IMR-90 (cell line): ENCODE measurements at regions not wholly inside any gene's neighbourhood (a gene's known extent, or its start where the extent isn't known, plus 50 kb on each side); places are given as distances from the start of the nearest gene placed in this dataset.

Source experiments
- ATAC-seq: fragments of 200-7000 bp; cut with Tn5 transposase; 2 replicates; pipeline ENCODE4 v1.9.1; 2020; ENCODE audit warnings: low read depth, mild to moderate bottlenecking, moderate library complexity
- BruUV-seq: library from RNA; stranded (reverse); fragments of 400-500 nt; replicated peaks from 2 replicates; lab custom pipeline; 2021; lab: Mats Ljungman, UMichigan
- CTCF ChIA-PET: fragments of 300-600 bp; formaldehyde crosslinking; extraction: SDS; loops from one replicate; lab custom pipeline; 2021; ENCODE audit warnings: antibody characterized with exemption; lab: Yijun Ruan, JAX
- POLR2A ChIA-PET: fragments of 300-600 bp; sonication (Branson Sonifier 250); formaldehyde crosslinking; loops from one replicate; lab custom pipeline; 2022; ENCODE audit warnings: antibody characterized with exemption; ENCODE audit not compliant: unreplicated experiment; lab: Charles Lee
- DNase-seq: peaks from one replicate; pipeline ENCODE4 v3.0.0; 2013
- H2AFZ ChIP-seq: replicated peaks from 2 replicates; pipeline ENCODE3; 2013; ENCODE audit warnings: low read length, mild to moderate bottlenecking; ENCODE audit not compliant: poor library complexity
- H2AK5ac ChIP-seq: 2 replicates; pipeline ENCODE4 v1.6.1; 2013; ENCODE audit warnings: low read depth, low read length, inconsistent platforms
- H2AK9ac ChIP-seq: replicated peaks from 2 replicates; pipeline ENCODE3; 2013; ENCODE audit warnings: mild to moderate bottlenecking, low read depth, low read length, moderate library complexity; ENCODE audit not compliant: poor library complexity
- H2BK120ac ChIP-seq: 2 replicates; pipeline ENCODE4 v1.6.1; 2013; ENCODE audit warnings: low read depth, low read length, inconsistent platforms
- H2BK15ac ChIP-seq: 3 replicates; pipeline ENCODE4 v1.6.1; 2013; ENCODE audit warnings: low read depth, low read length, inconsistent platforms
- H2BK20ac ChIP-seq: 2 replicates; pipeline ENCODE4 v1.6.1; 2013; ENCODE audit warnings: low read depth, mild to moderate bottlenecking, inconsistent platforms, low read length, moderate library complexity
- H2BK5ac ChIP-seq: 2 replicates; pipeline ENCODE4 v1.6.1; 2013; ENCODE audit warnings: mild to moderate bottlenecking, low read depth, low read length, inconsistent platforms; ENCODE audit not compliant: poor library complexity, severe bottlenecking
- H3K14ac ChIP-seq: replicated peaks from 2 replicates; pipeline ENCODE4 v1.6.1; 2013; ENCODE audit warnings: low read depth, low read length, inconsistent platforms
- H3K18ac ChIP-seq: 2 replicates; pipeline ENCODE4 v1.6.1; 2013; ENCODE audit warnings: low read depth, low read length, control low read depth
- H3K23ac ChIP-seq: 2 replicates; pipeline ENCODE4 v1.6.1; 2013; ENCODE audit warnings: low read depth, low read length, inconsistent platforms
- H3K27ac ChIP-seq: 2 replicates; pipeline ENCODE4 v1.5.1; 2013; ENCODE audit warnings: mild to moderate bottlenecking, control low read depth, low read length; ENCODE audit not compliant: insufficient read depth
- H3K27me3 ChIP-seq: 2 replicates; pipeline ENCODE4 v1.6.1; 2013; ENCODE audit warnings: low read length; ENCODE audit not compliant: control insufficient read depth, insufficient read depth
- H3K36me3 ChIP-seq: 2 replicates; pipeline ENCODE4 v1.6.1; 2013; ENCODE audit warnings: low read length, mixed read lengths; ENCODE audit not compliant: control insufficient read depth, insufficient read depth
- H3K4ac ChIP-seq: 2 replicates; pipeline ENCODE4 v1.6.1; 2013; ENCODE audit warnings: low read depth, low read length, inconsistent platforms
- H3K4me1 ChIP-seq: 2 replicates; pipeline ENCODE4 v1.6.1; 2013; ENCODE audit warnings: low read length, mixed read lengths; ENCODE audit not compliant: control insufficient read depth, insufficient read depth
- H3K4me2 ChIP-seq: 2 replicates; pipeline ENCODE4 v1.6.1; 2013; ENCODE audit warnings: low read depth, mild to moderate bottlenecking, control low read depth, low read length, moderate library complexity
- H3K4me3 ChIP-seq: 2 replicates; pipeline ENCODE4 v1.5.1; 2013; ENCODE audit warnings: low read depth, mild to moderate bottlenecking, control low read depth, low read length, moderate library complexity; ENCODE audit not compliant: insufficient read depth
- H3K56ac ChIP-seq: 2 replicates; pipeline ENCODE4 v1.6.1; 2013; ENCODE audit warnings: low read length, inconsistent platforms; ENCODE audit not compliant: insufficient read depth; ENCODE audit errors: extremely low read depth
- H3K79me1 ChIP-seq, 2 experiments: 2 replicates each; pipeline ENCODE4 v1.6.1; 2013; ENCODE audit warnings: low read length in 2 of 2, inconsistent platforms in 1 of 2, low read depth in 1 of 2
- H3K9ac ChIP-seq: 2 replicates; pipeline ENCODE4 v1.6.1; 2013; ENCODE audit warnings: low read depth, low read length, control low read depth
- H3K9me1 ChIP-seq: 2 replicates; pipeline ENCODE4 v1.6.1; 2013; ENCODE audit warnings: low read length, inconsistent platforms; ENCODE audit not compliant: insufficient read depth
- H3K9me3 ChIP-seq: 2 replicates; pipeline ENCODE4 v1.6.1; 2013; ENCODE audit warnings: low read length; ENCODE audit not compliant: control insufficient read depth, insufficient read depth
- H4K20me1 ChIP-seq: 2 replicates; pipeline ENCODE4 v1.6.1; 2013; ENCODE audit warnings: low read length, inconsistent platforms; ENCODE audit not compliant: insufficient read depth
- H4K5ac ChIP-seq: 2 replicates; pipeline ENCODE4 v1.6.1; 2013; ENCODE audit warnings: mild to moderate bottlenecking, low read depth, low read length, control low read depth
- H4K8ac ChIP-seq, 2 experiments: 2 replicates each; pipeline ENCODE4 v1.6.1; 2013; ENCODE audit warnings: low read depth in 2 of 2, low read length in 2 of 2, control low read depth in 1 of 2, inconsistent platforms in 1 of 2
- H4K91ac ChIP-seq: 2 replicates; pipeline ENCODE4 v1.6.1; 2013; ENCODE audit warnings: low read depth, low read length, inconsistent platforms; ENCODE audit not compliant: insufficient read depth
- BHLHE40 ChIP-seq: fragments of 150-350 bp; IDR thresholded peaks from 2 replicates; pipeline ENCODE4 v1.6.1; 2016; ENCODE audit warnings: mild to moderate bottlenecking, low read depth, low read length
- CEBPB ChIP-seq: IDR thresholded peaks from 2 replicates; pipeline ENCODE4 v1.6.1; 2012; ENCODE audit warnings: low read depth, low read length, improper control_type of control experiment
- CHD1 ChIP-seq: IDR thresholded peaks from 2 replicates; pipeline ENCODE4 v1.6.1; 2012; ENCODE audit warnings: low read depth, low read length, improper control_type of control experiment
- FOS ChIP-seq: fragments of 150-350 bp; IDR thresholded peaks from 2 replicates; pipeline ENCODE4 v1.6.1; 2016; ENCODE audit warnings: low read depth, low read length
- MAFK ChIP-seq: IDR thresholded peaks from 2 replicates; pipeline ENCODE4 v1.6.1; 2012; ENCODE audit warnings: low read depth, low read length, improper control_type of control experiment
- MAZ ChIP-seq: IDR thresholded peaks from 2 replicates; pipeline ENCODE4 v1.6.1; 2012; ENCODE audit warnings: low read depth, mild to moderate bottlenecking, low read length, improper control_type of control experiment, moderate library complexity, borderline replicate concordance
- MXI1 ChIP-seq: IDR thresholded peaks from 2 replicates; pipeline ENCODE4 v1.6.1; 2012; ENCODE audit warnings: low read depth, mild to moderate bottlenecking, low read length, moderate library complexity, borderline replicate concordance
- NFE2L2 ChIP-seq: fragments of 150-350 bp; IDR thresholded peaks from 2 replicates; pipeline ENCODE4 v1.6.1; 2016; ENCODE audit warnings: low read depth, mild to moderate bottlenecking, low read length
- POLR2A ChIP-seq: IDR thresholded peaks from 2 replicates; pipeline ENCODE4 v1.6.1; 2012; ENCODE audit warnings: mild to moderate bottlenecking, low read depth, low read length
- RAD21 ChIP-seq: IDR thresholded peaks from 2 replicates; pipeline ENCODE4 v1.6.1; 2012; ENCODE audit warnings: low read length, improper control_type of control experiment
- RCOR1 ChIP-seq: IDR thresholded peaks from 2 replicates; pipeline ENCODE4 v1.6.1; 2012; ENCODE audit warnings: mild to moderate bottlenecking, low read length, improper control_type of control experiment; ENCODE audit not compliant: insufficient replicate concordance
- RFX5 ChIP-seq: IDR thresholded peaks from 2 replicates; pipeline ENCODE4 v1.8.0; 2012; ENCODE audit warnings: low read depth, mild to moderate bottlenecking, low read length, moderate library complexity
- SMC3 ChIP-seq: fragments of 150-350 bp; IDR thresholded peaks from 2 replicates; pipeline ENCODE4 v1.6.1; 2016; ENCODE audit warnings: low read depth, mild to moderate bottlenecking, antibody characterized with exemption, low read length, moderate library complexity
- WGBS, 2 experiments: methylation state at CpG; one replicate each; pipeline versions ENCODE4 v1.1.5 to v1.1.7; 2013; ENCODE audit warnings: missing lambda C conversion rate in 2 of 2; ENCODE audit not compliant: insufficient read length in 1 of 2; ENCODE audit errors: extremely low coverage in 2 of 2; 5-methylcytosine and 5-hydroxymethylcytosine counted together
- dilution Hi-C: fragments of 300-500 bp; cut with HindIII; formaldehyde crosslinking; loops from one replicate; pipeline ENCODE4 v1.14.3; 2018; ENCODE audit warnings: low sequenced_read_pairs; ENCODE audit not compliant: unreplicated experiment
- in situ Hi-C: fragments of 300-500 bp; cut with MboI; formaldehyde crosslinking; loops from 3 replicates; pipeline ENCODE4 v1.14.3; 2019; ENCODE audit warnings: low sequenced_read_pairs, inconsistent platforms, mixed read lengths
- intact Hi-C: fragments of 100-400 bp; cut with micrococcal nuclease; formaldehyde crosslinking; loops from 2 replicates; pipeline ENCODE4 v1.10.0; 2022
- TF ChIP-seq, protein P1 (sequence below): fragments of 150-350 bp; IDR thresholded peaks from 2 replicates; pipeline ENCODE4 v1.6.1; 2016; ENCODE audit warnings: low read depth, mild to moderate bottlenecking, low read length, moderate library complexity, borderline replicate concordance
- TF ChIP-seq, protein P2 (sequence below): fragments of 150-350 bp; IDR thresholded peaks from 2 replicates; pipeline ENCODE4 v1.6.1; 2017; ENCODE audit warnings: mild to moderate bottlenecking, antibody characterized with exemption, low read length, low read depth
- TF ChIP-seq, protein P3 (sequence below): conservative IDR thresholded peaks from 2 replicates; pipeline ENCODE4 v1.5.1; 2012; ENCODE audit warnings: mild to moderate bottlenecking, low read depth, low read length, improper control_type of control experiment

DNA sequence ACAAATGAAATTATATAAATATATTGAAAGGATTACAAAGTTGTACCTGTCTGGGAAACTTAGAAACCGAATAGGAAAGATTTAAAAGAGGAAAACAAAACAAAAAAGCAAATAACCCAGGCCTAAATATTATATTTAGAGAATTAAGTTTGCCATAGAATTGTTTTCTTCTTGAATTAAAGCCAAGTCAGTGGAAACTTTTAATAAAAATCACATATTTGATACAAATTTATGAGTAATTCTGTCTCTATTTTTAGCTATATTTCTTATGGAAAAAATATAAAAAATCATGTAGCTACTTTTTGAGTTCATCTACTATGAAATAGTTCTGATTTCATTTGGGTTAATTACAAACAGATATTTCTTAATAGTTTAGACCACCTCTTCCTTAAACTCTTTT is 470.2 kb upstream of the HSF2 start:
- ChIA-PET POLR2A (no interaction called here), CTCF (no interaction called here)
- no peak overlapping the region for H3K4me2 ChIP-seq
- no peaks in the 10 kb centered on the region for H3K9me1 ChIP-seq
- in situ Hi-C loops: no loop called here
- H2BK15ac ChIP-seq: no peak overlapping the region
- no peak overlapping the region for H3K23ac ChIP-seq
- H3K56ac ChIP-seq: no peak overlapping the region
- TF ChIP-seq RFX5: no peak
- TF ChIP-seq CEBPB: no peak
- TF ChIP-seq RCOR1: no peak
- no peak for TF ChIP-seq MXI1
- no peak for TF ChIP-seq NFE2L2
- TF ChIP-seq CHD1: no peak
- TF ChIP-seq, protein P1, sequence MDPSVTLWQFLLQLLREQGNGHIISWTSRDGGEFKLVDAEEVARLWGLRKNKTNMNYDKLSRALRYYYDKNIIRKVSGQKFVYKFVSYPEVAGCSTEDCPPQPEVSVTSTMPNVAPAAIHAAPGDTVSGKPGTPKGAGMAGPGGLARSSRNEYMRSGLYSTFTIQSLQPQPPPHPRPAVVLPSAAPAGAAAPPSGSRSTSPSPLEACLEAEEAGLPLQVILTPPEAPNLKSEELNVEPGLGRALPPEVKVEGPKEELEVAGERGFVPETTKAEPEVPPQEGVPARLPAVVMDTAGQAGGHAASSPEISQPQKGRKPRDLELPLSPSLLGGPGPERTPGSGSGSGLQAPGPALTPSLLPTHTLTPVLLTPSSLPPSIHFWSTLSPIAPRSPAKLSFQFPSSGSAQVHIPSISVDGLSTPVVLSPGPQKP: no peak
- TF ChIP-seq BHLHE40: no peak
- no peak for TF ChIP-seq SMC3
- TF ChIP-seq, protein P2, sequence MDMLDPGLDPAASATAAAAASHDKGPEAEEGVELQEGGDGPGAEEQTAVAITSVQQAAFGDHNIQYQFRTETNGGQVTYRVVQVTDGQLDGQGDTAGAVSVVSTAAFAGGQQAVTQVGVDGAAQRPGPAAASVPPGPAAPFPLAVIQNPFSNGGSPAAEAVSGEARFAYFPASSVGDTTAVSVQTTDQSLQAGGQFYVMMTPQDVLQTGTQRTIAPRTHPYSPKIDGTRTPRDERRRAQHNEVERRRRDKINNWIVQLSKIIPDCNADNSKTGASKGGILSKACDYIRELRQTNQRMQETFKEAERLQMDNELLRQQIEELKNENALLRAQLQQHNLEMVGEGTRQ: no peak
- TF ChIP-seq RAD21: no peak
- TF ChIP-seq MAFK: no peak
- TF ChIP-seq FOS: no peak
- no peak for TF ChIP-seq MAZ
- TF ChIP-seq POLR2A: no peak
- TF ChIP-seq, protein P3, sequence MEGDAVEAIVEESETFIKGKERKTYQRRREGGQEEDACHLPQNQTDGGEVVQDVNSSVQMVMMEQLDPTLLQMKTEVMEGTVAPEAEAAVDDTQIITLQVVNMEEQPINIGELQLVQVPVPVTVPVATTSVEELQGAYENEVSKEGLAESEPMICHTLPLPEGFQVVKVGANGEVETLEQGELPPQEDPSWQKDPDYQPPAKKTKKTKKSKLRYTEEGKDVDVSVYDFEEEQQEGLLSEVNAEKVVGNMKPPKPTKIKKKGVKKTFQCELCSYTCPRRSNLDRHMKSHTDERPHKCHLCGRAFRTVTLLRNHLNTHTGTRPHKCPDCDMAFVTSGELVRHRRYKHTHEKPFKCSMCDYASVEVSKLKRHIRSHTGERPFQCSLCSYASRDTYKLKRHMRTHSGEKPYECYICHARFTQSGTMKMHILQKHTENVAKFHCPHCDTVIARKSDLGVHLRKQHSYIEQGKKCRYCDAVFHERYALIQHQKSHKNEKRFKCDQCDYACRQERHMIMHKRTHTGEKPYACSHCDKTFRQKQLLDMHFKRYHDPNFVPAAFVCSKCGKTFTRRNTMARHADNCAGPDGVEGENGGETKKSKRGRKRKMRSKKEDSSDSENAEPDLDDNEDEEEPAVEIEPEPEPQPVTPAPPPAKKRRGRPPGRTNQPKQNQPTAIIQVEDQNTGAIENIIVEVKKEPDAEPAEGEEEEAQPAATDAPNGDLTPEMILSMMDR: no peak
- no TSS peak for BruUV-seq
- intact Hi-C loops: no loop called here
- dilution Hi-C loops: no loop called here
- H3K9me3 ChIP-seq: no peaks in the 10 kb centered on the region
- no peaks in the 10 kb centered on the region for H3K79me1 ChIP-seq
- no peak overlapping the region for H4K8ac ChIP-seq
- H3K9ac ChIP-seq: no peak overlapping the region
- H2BK5ac ChIP-seq: no peak overlapping the region
- no peak overlapping the region for H3K4ac ChIP-seq
- no CpG with 5 or more reads among the region's 1 CpG for WGBS, 2 experiments
- no peaks in the 10 kb centered on the region for H3K27me3 ChIP-seq
- H3K4me3 ChIP-seq: no peak overlapping the region
- H2BK20ac ChIP-seq: no peak overlapping the region
- no peak overlapping the region for H2AK9ac ChIP-seq
- no peak overlapping the region for H4K91ac ChIP-seq
- peaks cover 3% of the 10 kb centered on the region for H3K4me1 ChIP-seq
- H2BK120ac ChIP-seq: no peak overlapping the region
- no peak overlapping the region for H2AK5ac ChIP-seq
- no peak for ATAC-seq
- no peak overlapping the region for H3K18ac ChIP-seq
- H3K36me3 ChIP-seq: no peaks in the 10 kb centered on the region
- no peak overlapping the region for H3K27ac ChIP-seq
- no peaks in the 10 kb centered on the region for H4K20me1 ChIP-seq
- no peak overlapping the region for H4K5ac ChIP-seq
- no peak overlapping the region for H3K14ac ChIP-seq
- H2AFZ ChIP-seq: no peak overlapping the region
- no peak for DNase-seq
